Amygdala (tissue), 56 donors: ENCODE measurements at regions not wholly inside any gene's neighbourhood (a gene's known extent, or its start where the extent isn't known, plus 50 kb on each side); places are given as distances from the start of the nearest gene placed in this dataset.
A peak's percentile ranks its signal among the peaks of the same experiment; 100 is the strongest.
"Not testable (repeated sequence)": the region's sequence is repeated elsewhere in the genome, so short reads cannot be mapped to it uniquely, and the experiment has no call there.

Source experiments
- DNase-seq, 56 donors: peaks; one replicate each; lab custom pipeline; 2025; lab: John Stamatoyannopoulos, UW

GRCh38 chr15:30030345-30030744, 52.4 kb upstream of the GOLGA8J start:
- no peak for DNase-seq

- peak in 3 of 56 donors; percentile 10 to 28 (median 11) for DNase-seq
Observed at GRCh38 chr15:30023798-30024295, 58.9 kb upstream of the GOLGA8J start.

GRCh38 chr15:30010746-30011145, 72.0 kb upstream of the GOLGA8J start:
- no peak for DNase-seq

- DNase-seq: no peak
Observed at GRCh38 chr15:30008156-30008555, 74.6 kb upstream of the GOLGA8J start.

- peak in 55 of 56 donors; percentile 18 to 98 (median 87) for DNase-seq
Observed at GRCh38 chr15:30001602-30002001, 81.2 kb upstream of the GOLGA8J start.

- no peak for DNase-seq
Observed at GRCh38 chr15:29998033-29998432, 84.7 kb upstream of the GOLGA8J start.

- DNase-seq: no peak
Observed at GRCh38 chr15:29997499-29997898, 85.3 kb upstream of the GOLGA8J start.

- DNase-seq: no peak
Observed at GRCh38 chr15:29994284-29994683, 88.5 kb upstream of the GOLGA8J start.

GRCh38 chr15:29990954-29991353, 91.8 kb upstream of the GOLGA8J start:
- no peak for DNase-seq

- DNase-seq: no peak
Observed at GRCh38 chr15:29990035-29990434, 92.7 kb upstream of the GOLGA8J start.

GRCh38 chr15:29988701-29989100, 94.1 kb upstream of the GOLGA8J start:
- DNase-seq: peak in 3 of 56 donors; percentile 24 to 35 (median 34)

GRCh38 chr15:29986946-29987345, 95.8 kb upstream of the GOLGA8J start:
- DNase-seq: no peak

GRCh38 chr15:29978411-29979382, 104.1 kb upstream of the GOLGA8J start:
- peak in 4 of 56 donors; percentile 25 to 40 (median 26) for DNase-seq

- not testable (repeated sequence) for DNase-seq
Observed at GRCh38 chr15:29974056-29974455, 108.7 kb upstream of the GOLGA8J start.

- no peak for DNase-seq
Observed at GRCh38 chr15:29972051-29972450, 110.7 kb upstream of the GOLGA8J start.

GRCh38 chr15:29970402-29970695, 112.4 kb upstream of the GOLGA8J start:
- DNase-seq: peak in 2 of 56 donors; percentile 24 to 43

GRCh38 chr15:29969562-29970401, 113.0 kb upstream of the GOLGA8J start:
- DNase-seq: peak in 18 of 56 donors; percentile 10 to 62 (median 42)

- DNase-seq: peak in 7 of 56 donors; percentile 28 to 67 (median 60)
Observed at GRCh38 chr15:29968895-29969561, 113.7 kb upstream of the GOLGA8J start.

- peak in 25 of 56 donors; percentile 26 to 81 (median 58) for DNase-seq
Observed at GRCh38 chr15:29968099-29968894, 114.5 kb upstream of the GOLGA8J start.

- DNase-seq: no peak
Observed at GRCh38 chr15:29962407-29962806, 120.3 kb upstream of the GOLGA8J start.
